ENCODE measurements at regions not wholly inside any gene's neighbourhood (a gene's known extent, or its start where the extent isn't known, plus 50 kb on each side); places are given as distances from the start of the nearest gene placed in this dataset.
"Not testable (repeated sequence)": the region's sequence is repeated elsewhere in the genome, so short reads cannot be mapped to it uniquely, and the experiment has no call there.

DNA sequence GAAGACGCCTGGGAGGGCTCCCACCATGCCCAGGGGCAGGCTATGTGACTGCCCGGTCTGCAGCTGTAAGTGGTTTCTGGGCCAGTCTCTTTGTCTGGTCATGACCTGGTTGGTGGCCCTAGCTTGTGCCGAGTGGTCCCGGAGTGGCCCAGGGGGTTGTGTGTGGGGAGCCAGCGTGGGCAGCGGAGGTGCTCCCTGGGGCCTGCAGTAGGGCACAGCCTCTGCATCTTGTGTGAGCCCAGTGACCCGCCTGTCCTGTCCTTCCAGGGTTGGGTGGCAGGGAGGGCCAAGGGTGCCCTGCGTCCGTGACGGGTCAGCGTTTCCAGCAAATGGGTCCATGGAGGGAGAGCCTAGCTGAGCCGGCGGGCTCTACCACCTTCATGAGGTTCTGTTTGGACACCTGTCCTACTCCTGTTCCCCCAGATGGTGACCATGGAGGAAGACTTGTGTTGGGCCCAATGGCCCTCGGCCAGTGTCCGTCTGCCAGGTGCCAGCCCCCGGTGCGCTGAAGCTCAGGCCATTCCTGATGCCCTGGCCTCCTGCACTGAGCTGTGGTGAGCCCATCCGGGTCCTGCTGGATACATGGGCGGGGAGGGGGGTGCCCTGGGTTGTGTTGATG, 215.4 kb downstream of the SNRPN start:
- TF ChIP-seq, protein P1, sequence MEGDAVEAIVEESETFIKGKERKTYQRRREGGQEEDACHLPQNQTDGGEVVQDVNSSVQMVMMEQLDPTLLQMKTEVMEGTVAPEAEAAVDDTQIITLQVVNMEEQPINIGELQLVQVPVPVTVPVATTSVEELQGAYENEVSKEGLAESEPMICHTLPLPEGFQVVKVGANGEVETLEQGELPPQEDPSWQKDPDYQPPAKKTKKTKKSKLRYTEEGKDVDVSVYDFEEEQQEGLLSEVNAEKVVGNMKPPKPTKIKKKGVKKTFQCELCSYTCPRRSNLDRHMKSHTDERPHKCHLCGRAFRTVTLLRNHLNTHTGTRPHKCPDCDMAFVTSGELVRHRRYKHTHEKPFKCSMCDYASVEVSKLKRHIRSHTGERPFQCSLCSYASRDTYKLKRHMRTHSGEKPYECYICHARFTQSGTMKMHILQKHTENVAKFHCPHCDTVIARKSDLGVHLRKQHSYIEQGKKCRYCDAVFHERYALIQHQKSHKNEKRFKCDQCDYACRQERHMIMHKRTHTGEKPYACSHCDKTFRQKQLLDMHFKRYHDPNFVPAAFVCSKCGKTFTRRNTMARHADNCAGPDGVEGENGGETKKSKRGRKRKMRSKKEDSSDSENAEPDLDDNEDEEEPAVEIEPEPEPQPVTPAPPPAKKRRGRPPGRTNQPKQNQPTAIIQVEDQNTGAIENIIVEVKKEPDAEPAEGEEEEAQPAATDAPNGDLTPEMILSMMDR (IDR thresholded peaks at IDR 0.05): no peak
- DNase-seq (ENCODE audit: low spot score): no peak
- ATAC-seq (ENCODE audit: low FRiP score): no peak

DNA sequence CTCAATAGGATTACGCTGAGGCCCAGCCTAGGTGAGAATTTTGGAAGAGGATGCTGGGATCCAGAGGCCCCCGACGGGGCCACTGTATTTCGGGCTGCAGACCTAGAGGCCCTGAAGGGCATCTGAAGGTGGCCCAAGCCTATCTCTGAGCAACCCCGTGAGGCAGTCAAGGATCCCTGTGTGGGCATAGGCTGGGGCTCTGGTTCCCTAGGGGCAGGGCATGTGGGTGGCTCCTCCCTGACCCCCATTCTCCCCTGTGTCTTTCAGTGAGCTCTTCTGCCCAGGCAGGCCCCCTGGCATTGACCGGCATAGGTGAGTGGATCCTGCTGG, 216.0 kb downstream of the SNRPN start:
- ATAC-seq (ENCODE audit: low FRiP score) (no peak), DNase-seq (ENCODE audit: low spot score) (no peak)
- TF ChIP-seq, protein P1 (IDR thresholded peaks at IDR 0.05): no peak

DNA sequence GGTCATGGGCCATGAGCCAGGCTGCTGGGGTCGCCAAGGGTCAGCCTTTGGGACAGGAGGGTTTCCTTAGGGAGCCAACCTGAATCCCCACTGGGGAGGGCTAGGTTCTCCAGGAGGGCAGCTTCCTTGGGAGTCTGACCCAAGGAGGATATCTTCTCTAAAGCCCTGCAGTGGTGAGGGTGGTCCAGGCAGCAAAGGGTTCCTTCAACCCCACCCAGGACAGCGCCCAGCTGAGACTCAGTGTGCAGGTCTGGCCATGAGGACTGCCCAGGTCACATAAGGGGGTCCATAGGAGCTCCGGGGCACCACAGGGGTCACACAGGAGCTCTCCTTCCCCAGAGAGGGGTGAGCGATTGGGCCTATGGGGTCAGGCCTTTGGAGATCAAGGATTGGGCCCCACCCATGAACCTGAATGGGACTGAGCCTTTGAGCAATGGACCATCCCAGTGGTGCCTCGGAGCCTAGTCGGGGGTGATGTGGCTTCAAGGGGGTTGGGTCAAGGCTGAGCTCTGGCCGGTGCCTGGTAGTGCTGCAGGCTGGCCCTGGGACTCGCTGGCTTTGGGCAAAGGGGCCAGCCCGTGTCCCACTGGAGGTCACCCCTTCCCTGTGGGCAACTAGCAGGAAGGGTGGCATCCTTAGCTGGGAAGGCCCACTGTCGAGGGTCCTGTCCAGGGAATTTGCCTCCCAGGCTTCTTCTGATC, 216.5 kb downstream of the SNRPN start:
- ATAC-seq (ENCODE audit: low FRiP score) (no peak), DNase-seq (ENCODE audit: low spot score) (no peak)
- TF ChIP-seq, protein P1 (IDR thresholded peaks at IDR 0.05): no peak

DNA sequence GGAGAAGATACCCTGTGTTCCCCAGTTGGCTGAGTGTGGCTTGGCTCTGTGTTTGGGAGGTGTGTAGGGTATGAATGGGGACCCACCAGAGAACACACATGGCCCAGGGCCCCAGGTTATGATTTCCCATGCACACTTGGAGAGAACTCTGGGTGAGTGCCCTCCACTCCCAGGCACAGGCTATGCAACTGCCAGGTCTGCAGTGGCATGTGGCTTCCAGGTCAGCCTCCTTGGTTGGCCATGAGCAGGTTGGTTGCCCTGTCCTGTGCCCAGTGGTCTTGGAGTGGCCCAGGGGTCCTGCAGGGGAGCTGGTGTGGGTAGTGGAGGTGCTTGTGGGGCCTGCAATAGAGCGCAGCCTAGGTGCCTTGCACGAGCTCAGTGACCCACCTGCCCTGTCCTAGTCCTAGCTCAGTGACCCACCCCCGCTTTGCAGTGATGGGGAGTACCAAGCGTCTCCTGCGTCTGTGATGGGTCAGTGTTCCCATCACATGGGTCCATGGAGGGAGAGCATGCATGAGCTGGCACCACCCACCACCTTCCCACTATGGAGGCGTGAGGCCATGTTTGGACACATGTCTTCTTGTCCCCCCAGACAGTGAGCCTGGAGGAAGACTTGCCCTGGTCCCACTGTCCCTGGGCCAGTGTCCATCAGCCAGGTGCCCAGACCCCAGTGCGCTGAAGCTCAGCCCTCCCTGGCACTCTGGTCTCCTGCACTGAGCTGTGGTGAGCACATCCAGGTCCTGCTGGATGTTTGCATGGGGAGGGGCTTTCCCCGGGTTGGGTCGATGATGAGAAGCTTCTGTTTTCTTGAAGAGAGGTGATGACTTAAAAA, 217.3 kb downstream of the SNRPN start:
- no peak for ATAC-seq (ENCODE audit: low FRiP score)
- TF ChIP-seq, protein P1 (IDR thresholded peaks at IDR 0.05): no peak

DNA sequence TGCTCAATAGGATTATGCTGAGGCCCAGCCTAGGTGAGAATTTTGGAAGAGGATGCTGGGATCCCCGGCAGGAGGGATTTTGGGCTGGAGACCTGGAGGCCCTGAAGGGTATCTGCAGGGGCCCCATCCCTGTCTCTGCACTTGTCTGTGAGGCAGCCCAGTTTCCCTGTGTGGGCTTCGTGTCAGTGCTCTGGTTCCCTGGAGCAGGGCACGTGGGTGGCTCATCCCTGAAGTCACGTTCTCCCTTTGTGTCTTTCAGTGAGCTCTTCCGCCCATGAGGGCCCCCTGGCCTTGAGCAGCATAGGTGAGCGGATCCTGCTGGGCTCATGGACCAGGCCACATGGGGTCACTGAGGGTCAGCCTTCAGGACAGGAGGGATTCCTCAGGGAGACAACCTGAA, 217.9 kb downstream of the SNRPN start:
- DNase-seq (ENCODE audit: low spot score) (no peak), ATAC-seq (ENCODE audit: low FRiP score) (no peak)
- TF ChIP-seq, protein P1 (IDR thresholded peaks at IDR 0.05): no peak

More for the DNA sequence above, 217.3 kb downstream of the SNRPN start:
- no peak for DNase-seq (ENCODE audit: low spot score)

DNA sequence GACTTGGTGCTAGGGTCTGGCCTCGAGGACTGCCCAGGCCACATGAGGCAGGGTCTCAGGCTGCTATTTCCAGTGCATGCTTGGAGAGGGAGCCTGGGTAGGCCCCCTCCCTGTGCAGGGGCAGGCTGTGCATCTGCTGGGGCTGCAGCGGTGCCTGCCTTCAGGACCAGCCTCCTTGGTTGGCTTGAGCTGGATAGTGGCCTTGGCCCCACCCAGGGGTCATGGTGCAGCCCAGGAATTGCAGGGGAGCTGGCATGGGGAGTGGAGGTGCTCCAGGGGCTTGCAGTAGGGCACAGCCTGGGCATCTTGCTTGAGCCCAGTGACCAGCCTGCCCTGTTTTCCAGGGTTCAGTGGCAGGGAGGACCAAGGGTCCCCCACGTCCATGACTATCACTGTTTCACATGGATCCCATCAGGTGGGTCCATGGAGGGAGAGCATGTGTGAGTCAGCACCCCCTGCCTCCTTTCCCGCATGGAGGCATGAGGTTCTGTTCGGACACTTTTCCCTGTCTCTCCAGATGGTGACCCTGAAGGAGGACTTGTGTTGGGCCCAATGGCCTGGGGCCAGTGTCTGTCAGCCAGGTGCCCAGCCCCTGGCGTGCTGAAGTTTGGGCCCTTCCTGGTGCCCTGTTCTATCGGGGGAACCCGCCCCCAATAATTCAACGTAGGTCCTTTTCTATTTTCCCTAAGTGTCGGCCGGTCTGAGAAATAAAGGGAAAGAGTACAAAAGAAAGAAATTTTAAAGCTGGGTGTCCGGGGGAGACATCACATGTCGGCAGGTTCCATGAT, 218.6 kb downstream of the SNRPN start:
- ATAC-seq (ENCODE audit: low FRiP score) (no peak), DNase-seq (ENCODE audit: low spot score) (no peak)
- TF ChIP-seq, protein P1 (IDR thresholded peaks at IDR 0.05): no peak

DNA sequence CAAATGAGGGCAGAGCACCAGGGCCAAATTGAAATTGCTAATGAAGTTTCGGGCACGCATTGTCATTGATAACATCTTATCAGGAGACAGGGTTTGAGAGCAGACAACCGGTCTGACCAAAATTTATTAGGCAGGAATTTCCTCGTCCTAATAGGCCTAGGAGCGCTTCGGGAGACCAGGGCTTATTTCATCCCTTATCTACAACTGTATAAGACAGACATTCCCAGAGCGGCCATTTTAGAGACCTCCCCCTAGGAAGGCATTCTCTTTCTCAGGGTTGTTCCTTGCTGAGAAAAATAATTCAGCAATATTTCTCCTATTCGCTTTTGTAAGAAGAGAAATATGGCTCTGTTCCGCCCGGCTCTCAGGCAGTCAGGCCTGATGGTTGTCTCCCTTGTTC, 219.4 kb downstream of the SNRPN start:
- DNase-seq (ENCODE audit: low spot score); ATAC-seq (ENCODE audit: low FRiP score): not testable (repeated sequence)

All from omental fat pad (tissue), 3 donors.